Ectodermal cell (in vitro differentiated cells): ENCODE measurements at regions not wholly inside any gene's neighbourhood (a gene's known extent, or its start where the extent isn't known, plus 50 kb on each side); places are given as distances from the start of the nearest gene placed in this dataset.

Experiments used
- H3K27ac ChIP-seq: 2 replicates; pipeline ENCODE4 v1.7.0; 2013; ENCODE audit warnings: mild to moderate bottlenecking, low read depth, low read length; ENCODE audit not compliant: insufficient read depth, poor library complexity, severe bottlenecking
- H3K27me3 ChIP-seq: 2 replicates; pipeline ENCODE4 v1.7.0; 2013; ENCODE audit warnings: mild to moderate bottlenecking, low read length; ENCODE audit not compliant: insufficient read depth, control insufficient read depth, poor library complexity, severe bottlenecking
- H3K36me3 ChIP-seq: one replicate; pipeline ENCODE4 v1.7.0; 2013; ENCODE audit warnings: low read length; ENCODE audit not compliant: control insufficient read depth, insufficient read depth
- H3K4me1 ChIP-seq: one replicate; pipeline ENCODE4 v1.7.0; 2013; ENCODE audit warnings: low read length; ENCODE audit not compliant: control insufficient read depth, insufficient read depth
- H3K4me3 ChIP-seq: 2 replicates; pipeline ENCODE4 v1.7.0; 2013; ENCODE audit warnings: low read depth, low read length, control low read depth; ENCODE audit not compliant: insufficient read depth
- H3K9me3 ChIP-seq: 2 replicates; pipeline ENCODE4 v1.7.0; 2013; ENCODE audit warnings: mild to moderate bottlenecking, low read length, moderate library complexity; ENCODE audit not compliant: control insufficient read depth
- WGBS, 2 experiments: methylation state at CpG; one replicate each; pipeline ENCODE4 v1.1.7; 2013; ENCODE audit warnings: missing lambda C conversion rate in 2 of 2; 5-methylcytosine and 5-hydroxymethylcytosine counted together

GRCh38 chr6:23055523-23055922 is 486.2 kb downstream of the HDGFL1 start:
- Histone ChIP-seq H3K36me3 (no peaks in the 10 kb centered on the region), H3K4me3 (no peak overlapping the region), H3K9me3 (peaks cover 4% of the 10 kb centered on the region), H3K4me1 (no peaks in the 10 kb centered on the region), H3K27ac (no peak overlapping the region), H3K27me3 (no peaks in the 10 kb centered on the region)
- 89 to 93% methylated on average over 4 of the region's 4 CpGs for WGBS, 2 experiments

GRCh38 chr6:23073821-23074220 is 504.5 kb downstream of the HDGFL1 start:
- H3K27me3 ChIP-seq, result no peaks in the 10 kb centered on the region
- H3K27ac ChIP-seq, result no peak overlapping the region
- no peaks in the 10 kb centered on the region for H3K36me3 ChIP-seq
- peaks cover 3% of the 10 kb centered on the region for H3K9me3 ChIP-seq
- no peaks in the 10 kb centered on the region for H3K4me1 ChIP-seq
- WGBS, 2 experiments, result 84 to 87% methylated on average over 2 of the region's 2 CpGs
- H3K4me3 ChIP-seq, result no peak overlapping the region

- 92 to 98% methylated on average over 3 of the region's 3 CpGs for WGBS, 2 experiments
- Histone ChIP-seq H3K4me3 (no peak overlapping the region), H3K27ac (no peak overlapping the region), H3K36me3 (no peaks in the 10 kb centered on the region), H3K9me3 (no peaks in the 10 kb centered on the region), H3K4me1 (no peaks in the 10 kb centered on the region), H3K27me3 (no peaks in the 10 kb centered on the region)
Observed at GRCh38 chr6:23077772-23078171, 508.4 kb downstream of the HDGFL1 start.

GRCh38 chr6:23081701-23082100 is 512.3 kb downstream of the HDGFL1 start:
- H3K27me3 ChIP-seq, result no peaks in the 10 kb centered on the region
- no peaks in the 10 kb centered on the region for H3K9me3 ChIP-seq
- no peak overlapping the region for H3K27ac ChIP-seq
- no peak overlapping the region for H3K4me3 ChIP-seq
- H3K4me1 ChIP-seq, result no peaks in the 10 kb centered on the region
- no peaks in the 10 kb centered on the region for H3K36me3 ChIP-seq
- 70 to 81% methylated on average over 1 of the region's 1 CpG for WGBS, 2 experiments

GRCh38 chr6:23086100-23086499 is 516.7 kb downstream of the HDGFL1 start:
- no peaks in the 10 kb centered on the region for H3K36me3 ChIP-seq
- no peaks in the 10 kb centered on the region for H3K27me3 ChIP-seq
- no peak overlapping the region for H3K27ac ChIP-seq
- H3K4me1 ChIP-seq, result peaks cover 5% of the 10 kb centered on the region
- no peaks in the 10 kb centered on the region for H3K9me3 ChIP-seq
- no peak overlapping the region for H3K4me3 ChIP-seq
- WGBS, 2 experiments, result 100% methylated on average over 2 of the region's 2 CpGs; no CpG with 5 or more reads in 1 of the 2 experiments

- Histone ChIP-seq H3K36me3 (no peaks in the 10 kb centered on the region), H3K27me3 (no peaks in the 10 kb centered on the region), H3K4me3 (no peak overlapping the region), H3K27ac (no peak overlapping the region), H3K4me1 (peaks cover 5% of the 10 kb centered on the region), H3K9me3 (no peaks in the 10 kb centered on the region)
Observed at GRCh38 chr6:23087471-23087870, 518.1 kb downstream of the HDGFL1 start.

GRCh38 chr6:23088761-23089160 is 519.4 kb downstream of the HDGFL1 start:
- WGBS, 2 experiments, result 78 to 89% methylated on average over 1 of the region's 1 CpG
- Histone ChIP-seq H3K27me3 (no peaks in the 10 kb centered on the region), H3K4me1 (peaks cover 5% of the 10 kb centered on the region), H3K9me3 (no peaks in the 10 kb centered on the region), H3K27ac (no peak overlapping the region), H3K4me3 (no peak overlapping the region), H3K36me3 (no peaks in the 10 kb centered on the region)

- WGBS, 2 experiments, result 96 to 100% methylated on average over 5 of the region's 5 CpGs
- Histone ChIP-seq H3K27ac (no peak overlapping the region), H3K4me3 (no peak overlapping the region), H3K27me3 (no peaks in the 10 kb centered on the region), H3K36me3 (no peaks in the 10 kb centered on the region), H3K9me3 (no peaks in the 10 kb centered on the region), H3K4me1 (peaks cover 5% of the 10 kb centered on the region)
Observed at GRCh38 chr6:23089981-23090380, 520.6 kb downstream of the HDGFL1 start.

- H3K27ac ChIP-seq, result no peak overlapping the region
- no peaks in the 10 kb centered on the region for H3K36me3 ChIP-seq
- H3K9me3 ChIP-seq, result no peaks in the 10 kb centered on the region
- no peak overlapping the region for H3K4me3 ChIP-seq
- 78 to 89% methylated on average over 3 of the region's 3 CpGs for WGBS, 2 experiments
- peaks cover 5% of the 10 kb centered on the region for H3K4me1 ChIP-seq
- H3K27me3 ChIP-seq, result no peaks in the 10 kb centered on the region
Observed at GRCh38 chr6:23091795-23092194, 522.4 kb downstream of the HDGFL1 start.

- no peaks in the 10 kb centered on the region for H3K27me3 ChIP-seq
- H3K9me3 ChIP-seq, result no peaks in the 10 kb centered on the region
Observed at GRCh38 chr6:23096876-23097275, 527.5 kb downstream of the HDGFL1 start.

GRCh38 chr6:23097566-23097965 is 528.2 kb downstream of the HDGFL1 start:
- H3K36me3 ChIP-seq, result no peaks in the 10 kb centered on the region
- H3K4me3 ChIP-seq, result no peak overlapping the region
- no peaks in the 10 kb centered on the region for H3K9me3 ChIP-seq
- H3K4me1 ChIP-seq, result no peaks in the 10 kb centered on the region
- H3K27me3 ChIP-seq, result no peaks in the 10 kb centered on the region
- no peak overlapping the region for H3K27ac ChIP-seq
- 93 to 100% methylated on average over 1 to 2 of the region's 2 CpGs for WGBS, 2 experiments

More at GRCh38 chr6:23096876-23097275, 527.5 kb downstream of the HDGFL1 start:
- no peak overlapping the region for H3K4me3 ChIP-seq
- no peaks in the 10 kb centered on the region for H3K36me3 ChIP-seq
- 80 to 100% methylated on average over 1 of the region's 1 CpG for WGBS, 2 experiments
- no peaks in the 10 kb centered on the region for H3K4me1 ChIP-seq
- no peak overlapping the region for H3K27ac ChIP-seq
